GM21737 (cell line): ENCODE measurements at regions not wholly inside any gene's neighbourhood (a gene's known extent, or its start where the extent isn't known, plus 50 kb on each side); places are given as distances from the start of the nearest gene placed in this dataset.
"Not testable (repeated sequence)": the region's sequence is repeated elsewhere in the genome, so short reads cannot be mapped to it uniquely, and the experiment has no call there.

ENCODE experiments used
- ATAC-seq: cut with Tn5 transposase; IDR thresholded peaks from one replicate; pipeline ENCODE4 v1.9.1; 2021; ENCODE audit warnings: mild to moderate bottlenecking, moderate library complexity; ENCODE audit not compliant: unreplicated experiment

DNA sequence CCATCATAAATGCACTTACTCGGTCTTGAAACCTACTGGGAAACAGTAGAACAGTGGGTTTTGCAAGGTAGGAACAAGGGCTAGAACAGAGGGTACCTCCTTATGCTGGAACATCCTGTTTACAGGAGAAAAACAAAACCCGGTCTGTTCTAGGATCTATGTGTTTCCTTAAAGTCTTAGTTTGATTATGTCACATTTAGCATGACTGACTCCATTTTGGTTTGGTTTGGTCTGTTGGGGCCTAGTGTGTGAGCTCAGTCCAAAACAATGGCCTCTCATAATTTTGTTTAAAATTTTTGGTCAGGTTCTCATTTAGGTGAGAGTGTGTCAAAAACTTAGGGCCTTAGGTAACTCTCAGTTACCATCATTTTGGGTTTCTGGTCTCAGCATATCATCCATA lies 96.3 kb upstream of the TRIM24 start:
- no peak for ATAC-seq

DNA sequence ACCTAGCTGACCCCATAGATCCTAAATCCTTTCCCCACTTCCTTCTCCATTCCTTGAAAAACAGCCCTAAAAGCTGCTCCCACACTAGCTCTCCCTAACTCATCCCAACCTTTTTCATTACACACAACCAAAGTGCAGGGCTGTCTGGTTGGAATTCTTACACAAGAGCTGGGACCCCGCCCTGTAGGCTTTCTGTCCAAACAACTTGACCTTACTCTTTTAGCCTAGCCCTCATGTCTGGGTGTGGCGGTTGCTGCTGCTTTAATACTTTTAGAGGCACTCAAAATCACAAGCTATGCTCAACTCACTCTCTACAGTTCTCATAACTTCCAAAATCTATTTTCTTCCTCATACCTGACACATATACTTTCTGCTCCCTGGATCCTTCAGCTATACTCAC lies 93.9 kb upstream of the TRIM24 start:
- ATAC-seq: not testable (repeated sequence)

DNA sequence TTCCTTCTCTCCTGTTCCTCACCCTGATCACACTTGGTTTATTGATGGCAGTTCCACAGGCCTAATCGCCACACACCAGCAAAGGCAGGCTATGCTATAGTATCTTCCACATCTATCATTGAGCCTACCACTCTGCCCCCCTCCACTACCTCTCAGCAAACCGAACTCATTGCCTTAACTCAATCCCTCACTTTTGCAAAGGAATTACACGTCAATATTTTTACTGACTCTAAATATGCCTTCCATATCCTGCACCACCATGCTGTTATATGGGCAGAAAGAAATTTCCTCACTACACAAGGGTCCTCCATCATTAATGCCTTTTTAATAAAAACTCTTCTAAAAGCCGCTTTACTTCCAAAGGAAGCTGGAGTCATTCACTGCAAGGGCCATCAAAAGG lies 93.4 kb upstream of the TRIM24 start:
- not testable (repeated sequence) for ATAC-seq

DNA sequence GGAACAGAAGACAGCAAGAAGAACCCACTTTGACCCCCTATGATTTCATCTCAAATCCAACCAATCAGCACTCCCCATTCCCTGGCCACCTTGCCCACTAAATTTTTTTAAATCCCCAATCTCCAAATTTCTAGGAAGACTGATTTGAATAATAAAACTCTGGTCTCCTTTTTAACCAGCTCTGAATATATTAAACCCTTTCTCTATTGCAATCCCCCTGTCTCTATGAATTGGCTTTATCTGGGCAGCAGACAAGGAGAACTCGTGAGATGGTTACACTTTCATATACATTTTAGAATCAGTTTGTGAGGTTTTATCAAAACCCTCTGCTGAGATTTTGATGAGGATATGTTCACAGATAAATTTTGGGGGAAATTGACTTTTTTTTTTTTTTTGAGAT lies 90.3 kb upstream of the TRIM24 start:
- no peak for ATAC-seq

DNA sequence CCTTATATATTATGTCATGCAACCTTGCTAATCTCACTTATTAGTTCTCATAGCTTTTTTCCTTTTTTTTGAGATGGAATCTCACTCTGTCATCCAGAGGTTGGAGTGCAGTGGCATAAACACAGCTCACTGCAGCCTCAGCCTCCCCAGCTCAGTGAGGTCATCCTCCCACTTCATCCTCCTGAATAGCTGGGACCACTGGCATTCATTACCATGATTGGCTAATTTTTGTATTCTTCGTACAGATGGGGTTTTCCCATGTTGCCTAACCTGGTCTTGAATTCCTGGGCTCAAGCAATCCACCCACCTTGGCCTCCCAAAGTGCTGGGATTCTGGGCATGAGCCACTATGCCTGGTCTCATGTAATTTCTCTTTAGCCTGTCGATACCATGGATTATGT lies 89.1 kb upstream of the TRIM24 start:
- no peak for ATAC-seq

DNA sequence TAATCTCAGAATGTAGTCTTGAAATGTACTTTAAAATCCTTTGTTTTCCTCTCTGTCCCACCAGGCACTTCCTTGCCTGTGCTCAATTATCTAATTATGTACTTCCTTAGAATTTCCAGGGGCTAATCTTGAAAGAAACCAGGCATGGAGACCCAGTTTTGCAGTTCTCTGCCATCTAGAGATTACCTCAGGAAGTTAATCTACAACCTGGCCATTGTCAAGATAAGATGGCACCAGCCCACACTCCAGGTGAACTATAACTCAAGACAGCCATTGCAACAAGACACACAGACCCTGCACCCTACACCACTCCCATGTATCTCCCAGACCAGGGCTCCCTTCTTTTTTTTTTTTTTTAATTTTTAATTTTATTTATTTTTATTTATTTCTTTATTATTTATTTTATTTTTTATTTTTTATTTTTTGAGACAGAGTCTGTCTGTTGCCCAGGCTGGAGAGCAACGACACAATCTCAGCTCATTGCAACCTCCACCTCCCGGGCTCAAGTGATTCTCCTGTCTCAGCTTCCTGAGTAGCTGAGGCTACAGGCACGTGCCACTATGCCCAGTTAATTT lies 85.9 kb upstream of the TRIM24 start:
- no peak for ATAC-seq

DNA sequence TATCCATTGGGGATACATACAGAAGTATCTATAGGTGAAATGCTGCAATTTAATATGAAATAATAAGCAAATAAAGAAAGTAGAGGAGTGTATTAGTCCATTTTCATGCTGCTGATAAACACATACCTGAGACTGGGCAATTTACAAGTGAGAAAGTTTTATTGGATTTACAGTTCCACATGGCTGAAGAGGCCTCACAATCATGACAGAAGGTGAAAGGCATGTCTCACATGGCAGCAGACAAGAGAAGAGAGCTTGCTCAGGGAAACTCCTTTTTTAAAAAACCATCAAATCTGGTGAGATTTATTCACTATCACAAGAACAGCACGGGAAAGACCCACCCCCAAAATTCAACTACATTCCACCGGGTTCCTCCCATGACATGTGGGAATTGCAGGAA lies 82.8 kb upstream of the TRIM24 start:
- ATAC-seq: no peak

DNA sequence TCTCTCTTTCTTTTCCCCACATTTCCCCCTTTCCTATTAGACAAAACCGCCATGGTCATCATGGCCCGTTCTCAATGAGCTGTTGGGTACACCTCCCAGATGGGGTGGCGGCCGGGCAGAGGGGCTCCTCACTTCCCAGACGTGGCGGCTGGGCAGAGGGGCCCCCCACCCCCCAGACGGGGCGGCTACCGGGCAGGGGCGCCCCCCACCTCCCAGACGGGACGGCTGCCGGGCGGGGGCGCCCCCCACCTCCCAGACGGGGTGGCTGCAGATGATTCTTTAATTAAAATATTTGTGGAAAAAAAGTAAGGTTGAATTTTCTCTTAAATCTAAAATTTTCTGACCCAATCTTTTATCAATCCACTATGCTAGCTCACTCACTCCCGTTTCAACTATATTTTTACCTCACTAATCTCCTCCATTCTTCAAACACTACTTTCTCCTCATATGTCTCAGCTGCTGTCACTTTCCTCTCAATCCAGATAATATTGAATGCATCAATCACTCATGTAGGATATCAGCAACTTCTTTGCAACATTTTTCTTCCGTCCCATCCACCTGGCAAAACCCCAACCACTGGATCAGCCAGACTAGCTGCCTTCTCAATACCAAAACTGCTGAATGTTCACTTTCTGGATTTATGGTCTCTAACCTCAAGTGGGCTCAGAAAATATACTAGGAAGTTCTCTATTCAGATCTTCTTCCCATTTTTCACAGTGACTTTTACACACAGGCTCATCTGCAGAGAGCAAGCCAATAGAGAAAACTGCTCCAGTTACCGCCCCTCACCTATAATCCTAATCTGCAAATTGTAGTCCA lies 81.1 kb upstream of the TRIM24 start:
- ATAC-seq: no peak

DNA sequence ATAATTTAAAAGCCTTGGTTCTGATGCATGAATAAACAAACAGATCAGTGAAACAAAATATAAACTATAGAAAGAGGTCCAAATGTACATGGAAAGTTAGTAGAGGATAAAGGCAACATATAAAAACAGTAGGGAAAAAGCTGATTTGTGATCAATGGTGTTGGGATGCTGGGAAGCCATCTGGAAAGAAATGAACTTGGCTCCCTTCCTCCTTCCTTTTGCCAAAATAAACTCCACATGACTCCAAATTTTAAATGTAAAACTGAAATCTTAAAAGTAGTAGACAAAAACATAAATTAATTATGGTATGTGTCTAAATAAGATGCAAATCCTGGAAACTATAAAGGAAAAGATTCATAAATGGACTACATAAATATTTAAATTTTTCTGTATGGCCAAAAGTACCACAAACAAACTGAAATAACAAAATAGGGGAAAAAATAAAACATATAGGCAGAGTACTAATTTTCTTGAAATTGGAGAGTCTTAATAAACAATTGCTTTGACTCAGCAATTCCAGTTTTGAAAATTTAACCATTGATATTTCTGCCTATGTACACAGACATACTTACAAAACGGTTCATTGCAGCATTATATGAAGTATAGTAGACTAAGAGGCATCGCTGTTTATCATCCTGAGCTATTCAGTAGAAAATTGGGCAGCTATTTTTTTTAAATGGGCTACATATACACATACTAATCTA lies 77.0 kb upstream of the TRIM24 start:
- no peak for ATAC-seq

DNA sequence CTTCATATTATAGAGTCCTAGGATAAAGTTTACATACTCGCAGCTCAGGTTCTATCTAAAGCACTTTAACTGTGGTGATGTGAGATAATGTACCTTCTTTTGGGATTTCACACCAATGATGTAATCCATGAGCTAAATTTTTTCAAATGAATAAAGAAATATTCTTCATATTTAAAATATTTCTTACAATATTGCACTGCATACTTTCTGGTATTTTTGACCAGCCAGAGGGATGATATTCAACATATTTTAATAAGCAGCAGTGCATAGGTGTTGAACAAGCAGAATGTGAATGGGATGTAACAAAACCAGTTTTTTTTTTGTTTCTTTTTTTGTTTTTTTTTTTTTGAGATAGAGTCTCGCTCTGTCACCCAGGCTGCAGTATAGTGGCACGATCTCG lies 73.2 kb upstream of the TRIM24 start:
- ATAC-seq: no peak

DNA sequence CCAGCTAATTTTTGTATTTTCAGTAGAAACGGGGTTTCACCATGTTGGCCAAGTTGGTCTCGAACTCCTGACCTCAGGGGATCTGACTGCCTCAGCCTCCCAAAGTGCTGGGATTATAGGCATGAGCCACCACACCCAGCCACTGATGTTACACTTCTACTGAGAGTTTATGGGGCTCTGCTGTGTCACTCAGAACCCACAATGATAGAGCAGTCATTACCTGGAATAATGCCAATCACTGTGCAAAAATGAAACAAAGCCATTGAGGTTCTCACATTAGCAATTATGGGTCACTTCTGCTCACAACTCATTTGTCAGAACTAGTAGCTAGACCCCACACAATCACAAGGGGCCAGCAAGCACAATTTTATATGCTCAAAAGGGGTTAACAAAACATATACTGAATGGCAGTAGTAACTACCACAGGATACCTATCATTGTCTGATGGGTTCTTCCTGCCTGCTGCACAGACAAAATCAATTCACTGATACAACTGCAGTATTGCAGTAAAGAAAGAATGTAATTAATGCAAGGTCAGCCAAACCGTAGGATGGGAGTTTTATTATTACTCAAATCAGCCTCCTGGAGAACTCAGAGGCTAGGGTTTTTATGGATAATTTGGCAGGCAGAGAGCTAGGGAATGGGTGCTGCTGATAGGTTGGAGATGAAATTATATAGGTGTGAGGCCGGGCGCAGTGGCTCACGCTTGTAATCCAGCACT lies 72.1 kb upstream of the TRIM24 start:
- ATAC-seq: no peak

DNA sequence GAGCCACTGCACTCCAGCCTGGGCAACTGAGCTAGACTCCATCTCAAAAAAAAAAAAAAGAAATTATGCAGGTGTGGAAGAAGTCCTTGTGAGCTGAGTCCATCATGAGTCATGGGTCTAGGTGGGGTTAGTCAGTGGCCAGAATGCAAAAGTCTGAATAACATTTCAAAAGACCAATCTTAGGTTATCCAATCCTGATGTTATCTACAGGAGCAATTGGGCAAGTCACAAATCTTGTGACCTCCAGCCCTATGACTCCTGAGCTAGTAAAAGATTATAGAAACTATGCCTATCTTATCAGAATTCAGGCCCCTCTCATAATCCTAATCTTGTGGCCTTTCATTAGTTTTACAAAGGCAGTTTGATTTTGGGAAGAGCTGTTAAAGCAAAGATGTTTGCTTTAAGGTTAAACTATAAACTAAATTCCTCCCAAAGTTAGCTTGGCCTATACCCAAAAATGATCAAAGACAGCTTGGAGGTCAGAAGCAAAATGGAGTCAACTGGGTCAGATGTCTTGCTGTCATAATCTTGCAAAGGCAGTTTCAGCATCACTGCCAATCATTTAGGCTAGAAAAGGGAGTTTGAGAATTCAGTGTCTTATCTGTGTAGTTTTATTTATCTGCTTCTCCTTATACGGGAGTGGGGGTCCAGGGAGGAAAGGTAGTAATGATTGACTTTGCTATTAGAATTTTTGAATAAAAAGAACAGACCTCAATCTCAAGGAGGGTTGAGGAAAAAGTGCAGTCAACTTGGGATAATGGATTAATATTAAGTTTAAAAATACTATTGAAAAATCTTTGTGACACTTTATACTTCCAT lies 71.2 kb upstream of the TRIM24 start:
- ATAC-seq: no peak

DNA sequence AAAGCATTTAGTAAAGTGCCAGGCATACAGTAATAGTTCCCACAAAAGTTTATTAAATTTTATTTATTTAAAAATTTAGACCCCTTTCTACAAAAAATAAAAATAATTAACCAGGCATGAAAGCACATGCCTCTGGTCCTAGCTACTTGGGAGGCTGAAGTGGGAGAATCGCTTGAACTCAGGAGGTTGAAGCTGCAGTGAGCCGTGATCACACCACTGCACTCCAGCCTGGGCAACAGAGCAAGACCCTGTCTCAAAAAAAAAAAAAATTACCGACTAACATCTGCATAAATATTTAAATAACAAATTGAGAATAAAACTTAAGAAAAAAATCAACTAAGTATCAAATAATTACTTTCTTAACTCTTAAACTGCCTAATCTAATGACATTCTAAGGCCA lies 64.3 kb upstream of the TRIM24 start:
- no peak for ATAC-seq

DNA sequence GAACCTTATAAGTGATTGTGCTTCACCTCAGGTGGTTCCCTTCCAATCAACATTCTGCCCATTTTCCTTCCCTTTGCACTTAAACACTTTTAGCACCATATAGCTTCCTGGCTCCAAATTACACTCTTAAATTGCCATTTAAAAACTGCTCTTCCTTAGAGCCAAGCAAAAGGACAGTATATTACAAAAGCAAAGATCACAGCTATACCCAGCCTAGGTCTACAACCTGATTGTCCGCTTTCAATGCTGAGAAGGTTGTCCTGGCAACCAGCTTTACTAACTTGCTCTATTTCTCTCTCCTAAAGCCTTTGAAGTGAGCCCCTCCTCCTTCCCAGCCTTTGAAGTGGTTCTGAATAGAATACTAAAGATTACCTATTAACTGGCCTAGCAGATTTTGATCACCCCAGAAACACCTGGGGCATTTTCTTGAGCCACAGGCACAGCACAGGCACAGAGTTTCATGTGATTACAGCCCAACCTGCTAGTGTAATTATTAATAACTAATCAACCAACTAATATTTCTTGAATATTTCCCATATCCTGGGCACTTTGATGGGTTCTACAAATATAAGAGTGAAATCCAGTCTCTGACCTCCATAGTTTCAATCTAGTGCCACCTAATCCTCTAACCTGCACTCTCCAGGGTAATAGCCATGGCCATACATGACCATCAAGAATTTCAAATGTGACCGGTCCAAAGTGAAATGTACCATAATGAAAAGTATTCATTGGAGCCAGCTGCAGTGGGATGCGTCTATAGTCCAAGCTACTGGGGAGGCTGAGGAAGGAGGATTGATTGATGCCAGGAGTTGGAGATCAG lies 63.6 kb upstream of the TRIM24 start:
- ATAC-seq: peak; percentile 97

DNA sequence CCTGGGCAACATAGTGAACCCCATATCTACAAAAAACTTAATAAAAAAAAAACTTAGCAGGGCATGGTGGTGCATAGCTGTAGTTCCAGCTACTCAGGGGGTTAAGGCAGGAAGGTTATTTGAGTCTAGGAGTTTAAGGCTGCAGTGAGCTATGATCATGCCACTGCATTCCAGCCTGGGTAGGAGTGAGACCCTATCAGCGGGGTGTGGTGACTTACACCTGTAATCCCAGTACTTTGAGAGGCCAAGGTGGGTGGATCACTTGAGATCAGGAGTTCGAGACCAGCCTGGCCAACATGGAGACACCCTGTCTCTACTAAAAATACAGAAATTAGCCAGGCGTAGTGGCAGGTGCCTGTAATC lies 63.0 kb upstream of the TRIM24 start:
- ATAC-seq: not testable (repeated sequence)

DNA sequence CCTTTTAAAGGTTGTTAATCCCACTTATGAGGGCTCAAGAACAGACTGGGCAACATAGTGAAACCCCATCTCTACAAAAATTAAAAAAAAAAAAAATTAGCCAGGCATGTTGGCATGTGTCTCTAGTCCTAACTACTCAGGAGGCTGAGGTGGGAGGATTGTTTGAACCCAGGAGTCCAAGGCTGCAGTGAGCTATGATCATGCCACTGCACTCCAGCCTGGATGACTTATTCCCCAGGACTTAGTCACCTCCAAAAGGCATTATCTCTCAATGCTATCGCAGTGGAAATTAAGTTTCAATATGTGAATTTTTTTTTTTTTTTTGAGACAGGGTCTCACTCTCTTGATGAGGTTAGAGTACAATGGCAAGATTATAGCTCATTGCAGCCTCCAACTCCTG lies 61.2 kb upstream of the TRIM24 start:
- ATAC-seq: no peak

DNA sequence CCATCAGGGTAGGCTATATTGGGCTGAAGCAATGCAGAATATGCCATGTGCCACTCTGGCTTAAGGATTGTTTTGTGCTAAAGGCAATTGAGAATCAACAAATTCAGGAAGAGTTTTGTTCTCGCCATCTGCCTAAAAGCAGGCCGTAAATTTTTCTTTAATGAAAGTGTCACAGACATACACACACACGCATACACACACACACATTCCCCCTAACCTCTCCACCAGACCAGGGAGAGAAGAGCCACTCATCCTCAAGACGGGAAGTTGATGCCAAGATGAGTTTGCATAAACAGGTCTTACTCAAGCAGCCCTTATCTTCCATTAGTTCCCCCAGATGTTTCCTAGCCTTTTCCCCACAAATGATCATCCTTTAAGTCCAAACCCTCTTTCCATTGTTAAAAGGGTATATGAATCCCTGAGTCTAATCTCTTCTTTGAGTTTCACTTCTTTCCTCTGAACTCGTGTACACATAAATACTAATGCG lies 59.6 kb upstream of the TRIM24 start:
- ATAC-seq: no peak

DNA sequence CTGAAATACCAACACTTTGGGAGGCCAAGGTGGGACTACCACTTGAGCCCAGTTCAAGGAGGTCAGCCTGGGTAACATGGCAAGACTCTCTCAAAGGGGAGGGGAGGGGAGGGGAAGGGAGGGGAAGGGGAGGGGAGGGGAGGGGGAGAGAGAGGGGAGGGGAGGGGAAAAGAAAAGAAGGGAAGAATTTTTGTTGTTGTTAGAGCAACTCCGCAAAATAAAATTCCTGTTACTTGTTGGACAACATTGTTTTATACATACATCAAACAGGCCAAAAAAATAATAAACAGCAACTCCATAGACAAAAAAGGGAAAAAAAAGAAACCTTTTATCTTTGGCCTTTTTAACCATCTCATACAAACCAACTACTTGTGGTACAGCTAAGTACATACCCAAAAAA lies 57.3 kb upstream of the TRIM24 start:
- no peak for ATAC-seq

DNA sequence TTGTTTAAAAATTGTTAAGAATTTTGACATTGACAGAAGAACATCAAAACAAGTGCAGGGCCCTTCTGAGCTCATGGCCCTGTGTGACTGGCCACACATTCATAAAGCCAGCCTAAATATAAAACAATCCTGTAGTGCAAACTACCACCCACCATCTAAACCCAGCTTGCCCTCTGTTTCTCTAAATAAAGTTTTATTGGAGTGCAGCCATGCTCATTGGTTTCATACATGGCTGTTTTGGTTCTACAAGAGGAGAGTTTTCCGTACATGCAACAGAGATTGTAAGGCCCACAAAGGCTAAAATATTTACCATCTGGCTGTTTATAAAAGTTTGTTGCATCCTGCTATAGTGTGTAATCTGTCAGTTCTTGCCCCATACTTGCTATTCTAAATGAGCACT lies 54.6 kb upstream of the TRIM24 start:
- no peak for ATAC-seq

DNA sequence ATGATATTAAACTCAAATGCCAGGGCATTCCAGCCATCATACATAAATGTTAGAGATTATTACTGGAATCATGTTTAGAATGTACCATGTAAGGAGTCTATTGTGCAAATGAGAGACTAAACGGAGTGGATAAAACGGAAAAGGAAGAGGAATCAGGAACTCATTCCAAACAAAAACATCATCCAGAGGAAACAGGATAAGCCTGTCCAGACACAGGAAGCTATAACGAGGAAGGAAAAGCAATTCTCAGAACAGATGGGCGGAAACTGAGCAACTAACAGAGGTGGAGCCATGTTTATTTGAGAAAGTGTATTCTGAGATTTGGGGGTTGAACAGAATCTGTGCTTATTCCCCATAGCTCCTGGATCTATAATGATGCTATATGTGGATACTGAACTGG lies 52.3 kb upstream of the TRIM24 start:
- no peak for ATAC-seq
